ENCODE measurements at regions not wholly inside any gene's neighbourhood (a gene's known extent, or its start where the extent isn't known, plus 50 kb on each side); places are given as distances from the start of the nearest gene placed in this dataset.

DNA sequence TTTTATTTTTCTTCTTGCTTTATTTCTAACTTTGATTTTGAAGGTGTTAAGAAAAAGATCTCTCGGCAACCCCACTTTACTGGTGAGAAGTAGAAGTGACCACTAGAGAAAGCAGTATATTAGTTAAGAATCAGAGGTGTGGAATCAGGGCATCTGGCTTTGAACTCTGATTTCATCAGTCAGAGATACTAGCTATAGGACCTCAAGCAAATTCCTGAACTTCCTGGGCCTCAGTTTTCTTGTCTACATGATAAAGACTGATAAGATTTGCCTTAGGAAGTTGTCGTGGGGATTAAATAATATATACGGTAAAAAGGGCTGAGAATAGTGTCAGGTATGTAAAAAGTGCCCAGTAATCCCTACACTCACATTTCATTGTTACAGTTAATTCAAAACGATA, 440.3 kb upstream of the CRIM1 start:
- H3K79me2 ChIP-seq (ENCODE audit: insufficient read depth, low read length) = no peaks in the 10 kb centered on the region
- TF ChIP-seq, protein P1, sequence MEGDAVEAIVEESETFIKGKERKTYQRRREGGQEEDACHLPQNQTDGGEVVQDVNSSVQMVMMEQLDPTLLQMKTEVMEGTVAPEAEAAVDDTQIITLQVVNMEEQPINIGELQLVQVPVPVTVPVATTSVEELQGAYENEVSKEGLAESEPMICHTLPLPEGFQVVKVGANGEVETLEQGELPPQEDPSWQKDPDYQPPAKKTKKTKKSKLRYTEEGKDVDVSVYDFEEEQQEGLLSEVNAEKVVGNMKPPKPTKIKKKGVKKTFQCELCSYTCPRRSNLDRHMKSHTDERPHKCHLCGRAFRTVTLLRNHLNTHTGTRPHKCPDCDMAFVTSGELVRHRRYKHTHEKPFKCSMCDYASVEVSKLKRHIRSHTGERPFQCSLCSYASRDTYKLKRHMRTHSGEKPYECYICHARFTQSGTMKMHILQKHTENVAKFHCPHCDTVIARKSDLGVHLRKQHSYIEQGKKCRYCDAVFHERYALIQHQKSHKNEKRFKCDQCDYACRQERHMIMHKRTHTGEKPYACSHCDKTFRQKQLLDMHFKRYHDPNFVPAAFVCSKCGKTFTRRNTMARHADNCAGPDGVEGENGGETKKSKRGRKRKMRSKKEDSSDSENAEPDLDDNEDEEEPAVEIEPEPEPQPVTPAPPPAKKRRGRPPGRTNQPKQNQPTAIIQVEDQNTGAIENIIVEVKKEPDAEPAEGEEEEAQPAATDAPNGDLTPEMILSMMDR (IDR thresholded peaks at IDR 0.05) = no peak
- Mint-ChIP-seq H3K27me3 (ENCODE audit: low read depth in 3 of 3) (no peaks in the 10 kb centered on the region), H3K4me1 (no peaks in the 10 kb centered on the region), H3K9me3 (peaks cover 0 to 6% (median 3%) of the 10 kb centered on the region in 7 donors), H3K36me3 (no peaks in the 10 kb centered on the region), H3K27ac (no peak overlapping the region), H3K4me3 (no peak overlapping the region)
- intact Hi-C loops (cut with micrococcal nuclease) = no loop called here
- no peak overlapping the region for H2AFZ ChIP-seq (ENCODE audit: insufficient read depth, low read depth, low read length, poor library complexity, severe bottlenecking)
- H3K27me3 ChIP-seq (ENCODE audit: control insufficient read depth in 2 of 2, insufficient read depth in 2 of 2, low read length in 2 of 2) = no peaks in the 10 kb centered on the region
- no CpG with 5 or more reads among the region's 4 CpGs for WGBS (ENCODE audit: insufficient coverage)
- no peaks in the 10 kb centered on the region for H4K20me1 ChIP-seq (ENCODE audit: insufficient read depth, low read length)
- H3K4me1 ChIP-seq (ENCODE audit: control insufficient read depth in 1 of 2, insufficient read depth in 2 of 2, low read length in 2 of 2) = no peaks in the 10 kb centered on the region
- no peak for DNase-seq
- peaks cover 0 to 2% of the 10 kb centered on the region in 2 donors for H3K9me3 ChIP-seq (replicated peaks in 1 of 2; ENCODE audit: control insufficient read depth in 1 of 2, insufficient read depth in 1 of 2, low read length in 2 of 2)
- no peaks in the 10 kb centered on the region for H3K36me3 ChIP-seq (replicated peaks in 1 of 2; ENCODE audit: control insufficient read depth in 1 of 2, insufficient read depth in 2 of 2, low read length in 2 of 2)
- no peak overlapping the region for H3K9ac ChIP-seq (ENCODE audit: insufficient read depth, low read length, poor library complexity, severe bottlenecking)
- no peak overlapping the region for H3K27ac ChIP-seq (ENCODE audit: low read depth in 1 of 2, low read length in 2 of 2)
- H3K4me3 ChIP-seq (replicated peaks in 1 of 3; ENCODE audit: low read depth in 2 of 3, low read length in 3 of 3) = no peak overlapping the region
- H3K4me2 ChIP-seq (replicated peaks; ENCODE audit: extremely low read depth, low read length, poor library complexity, severe bottlenecking) = no peak overlapping the region

DNA sequence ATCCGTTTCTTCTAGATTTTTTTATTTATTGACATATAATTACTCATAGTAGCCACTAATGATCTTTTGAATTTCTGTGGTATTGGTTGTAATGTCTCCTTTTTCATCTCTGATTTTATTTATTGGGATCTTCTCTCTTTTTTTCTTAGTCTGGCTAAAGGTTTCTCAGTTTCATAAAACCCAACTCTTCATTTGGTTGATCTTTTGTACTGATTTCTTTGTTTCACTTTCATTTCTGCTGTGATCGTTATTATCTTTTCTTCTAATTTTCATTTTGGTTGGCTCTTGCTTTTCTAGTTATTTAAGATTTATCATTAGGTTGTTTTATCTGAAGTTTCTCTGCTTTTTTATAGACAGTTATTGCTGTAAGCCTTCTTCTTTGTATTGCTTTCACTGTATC, 463.6 kb upstream of the CRIM1 start:
- Histone ChIP-seq H3K4me3 (replicated peaks in 1 of 3; ENCODE audit: low read depth in 2 of 3, low read length in 3 of 3) (no peak overlapping the region), H3K36me3 (replicated peaks in 1 of 2; ENCODE audit: control insufficient read depth in 1 of 2, insufficient read depth in 2 of 2, low read length in 2 of 2) (no peaks in the 10 kb centered on the region), H3K27ac (ENCODE audit: low read depth in 1 of 2, low read length in 2 of 2) (no peak overlapping the region), H3K4me2 (replicated peaks; ENCODE audit: extremely low read depth, low read length, poor library complexity, severe bottlenecking) (no peak overlapping the region), H3K27me3 (ENCODE audit: control insufficient read depth in 2 of 2, insufficient read depth in 2 of 2, low read length in 2 of 2) (no peaks in the 10 kb centered on the region), H3K9ac (ENCODE audit: insufficient read depth, low read length, poor library complexity, severe bottlenecking) (no peak overlapping the region), H3K9me3 (replicated peaks in 1 of 2; ENCODE audit: control insufficient read depth in 1 of 2, insufficient read depth in 1 of 2, low read length in 2 of 2) (peaks cover 0 to 10% of the 10 kb centered on the region in 2 donors), H4K20me1 (ENCODE audit: insufficient read depth, low read length) (no peaks in the 10 kb centered on the region), H2AFZ (ENCODE audit: insufficient read depth, low read depth, low read length, poor library complexity, severe bottlenecking) (no peak overlapping the region), H3K79me2 (ENCODE audit: insufficient read depth, low read length) (no peaks in the 10 kb centered on the region), H3K4me1 (ENCODE audit: control insufficient read depth in 1 of 2, insufficient read depth in 2 of 2, low read length in 2 of 2) (no peaks in the 10 kb centered on the region)
- no peaks in the 10 kb centered on the region for H3K36me3 Mint-ChIP-seq
- H3K27me3 Mint-ChIP-seq (ENCODE audit: low read depth in 3 of 3) = no peaks in the 10 kb centered on the region
- TF ChIP-seq, protein P1 (IDR thresholded peaks at IDR 0.05) = no peak
- H3K4me3 Mint-ChIP-seq = no peak overlapping the region
- H3K4me1 Mint-ChIP-seq = no peaks in the 10 kb centered on the region
- H3K27ac Mint-ChIP-seq = no peak overlapping the region
- no CpG with 5 or more reads among the region's 2 CpGs for WGBS (ENCODE audit: insufficient coverage)
- intact Hi-C loops (cut with micrococcal nuclease) = no loop called here
- no peak for DNase-seq
- H3K9me3 Mint-ChIP-seq = peaks cover 0 to 5% (median 2%) of the 10 kb centered on the region in 7 donors

Measured in CD14-positive monocyte (primary cell).